ENCODE measurements at regions not wholly inside any gene's neighbourhood (a gene's known extent, or its start where the extent isn't known, plus 50 kb on each side); places are given as distances from the start of the nearest gene placed in this dataset.
A peak's percentile ranks its signal among the peaks of the same experiment; 100 is the strongest.
"Not testable (repeated sequence)": the region's sequence is repeated elsewhere in the genome, so short reads cannot be mapped to it uniquely, and the experiment has no call there.

- DNase-seq (peak in 1 of 3 donors; percentile 29), ATAC-seq (peak; percentile 53 to 84 (median 74))
- H3K4me1 ChIP-seq, result no peaks in the 10 kb centered on the region
- TF ChIP-seq CTCF (IDR thresholded peaks at IDR 0.05) (no peak), POLR2A (IDR thresholded peaks at IDR 0.05) (no peak)
- H3K9me3 ChIP-seq, result no peaks in the 10 kb centered on the region
- WGBS (ENCODE audit: insufficient coverage, low coverage, low lambda C conversion rate, missing lambda C conversion rate), result 34% methylated on average over 9 of the region's 10 CpGs
- H3K27ac ChIP-seq, result peak overlapping the region in 2 of 3 donors; percentile 14 to 34
- intact Hi-C loops (cut with DNase I), result no loop called here
- no peaks in the 10 kb centered on the region for H3K36me3 ChIP-seq
- H3K4me3 ChIP-seq, result no peak overlapping the region
- H3K27me3 ChIP-seq, result no peaks in the 10 kb centered on the region
These were observed 63.0 kb upstream of the TSC22D2 start for GRCh38 chr3:150345021-150345538.

- intact Hi-C loops (cut with DNase I), result no loop called here
- H3K4me1 ChIP-seq, result no peaks in the 10 kb centered on the region
- DNase-seq, result no peak
- no peak overlapping the region for H3K4me3 ChIP-seq
- H3K36me3 ChIP-seq, result no peaks in the 10 kb centered on the region
- H3K27ac ChIP-seq, result peak overlapping the region in 2 of 3 donors; percentile 14 to 34
- no peak for ATAC-seq
- H3K27me3 ChIP-seq, result no peaks in the 10 kb centered on the region
- WGBS (ENCODE audit: insufficient coverage, low coverage, low lambda C conversion rate, missing lambda C conversion rate), result 75% methylated on average over 7 of the region's 8 CpGs
- no peaks in the 10 kb centered on the region for H3K9me3 ChIP-seq
- TF ChIP-seq CTCF (IDR thresholded peaks at IDR 0.05), result no peak
- TF ChIP-seq POLR2A (IDR thresholded peaks at IDR 0.05), result no peak
These were observed 63.9 kb upstream of the TSC22D2 start for GRCh38 chr3:150344079-150344759.

- H3K4me1 ChIP-seq, result no peaks in the 10 kb centered on the region
- intact Hi-C loops (cut with DNase I), result no loop called here
- no peaks in the 10 kb centered on the region for H3K27me3 ChIP-seq
- WGBS (ENCODE audit: insufficient coverage, low coverage, low lambda C conversion rate, missing lambda C conversion rate), result 78% methylated on average over 1 of the region's 2 CpGs
- no peak for TF ChIP-seq POLR2A (IDR thresholded peaks at IDR 0.05)
- no peak for TF ChIP-seq CTCF (IDR thresholded peaks at IDR 0.05)
- DNase-seq (no peak), ATAC-seq (no peak)
- no peak overlapping the region for H3K4me3 ChIP-seq
- no peak overlapping the region for H3K27ac ChIP-seq
- H3K36me3 ChIP-seq, result no peaks in the 10 kb centered on the region
- H3K9me3 ChIP-seq, result no peaks in the 10 kb centered on the region
These were observed 65.1 kb upstream of the TSC22D2 start for GRCh38 chr3:150342896-150343467.

GRCh38 chr3:150341891-150342290 is 66.2 kb upstream of the TSC22D2 start:
- Histone ChIP-seq H3K27ac (no peak overlapping the region), H3K4me3 (no peak overlapping the region), H3K36me3 (no peaks in the 10 kb centered on the region), H3K27me3 (no peaks in the 10 kb centered on the region), H3K9me3 (no peaks in the 10 kb centered on the region), H3K4me1 (no peaks in the 10 kb centered on the region)
- ATAC-seq, result no peak
- intact Hi-C loops (cut with DNase I), result no loop called here
- no peak for DNase-seq
- TF ChIP-seq POLR2A (IDR thresholded peaks at IDR 0.05) (no peak), CTCF (IDR thresholded peaks at IDR 0.05) (no peak)
- 43% methylated on average over 2 of the region's 3 CpGs for WGBS (ENCODE audit: insufficient coverage, low coverage, low lambda C conversion rate, missing lambda C conversion rate)

GRCh38 chr3:150336363-150336762 is 71.7 kb upstream of the TSC22D2 start:
- H3K36me3 ChIP-seq; ATAC-seq; H3K27me3 ChIP-seq; H3K27ac ChIP-seq; intact Hi-C loops (cut with DNase I); H3K4me1 ChIP-seq; H3K9me3 ChIP-seq; H3K4me3 ChIP-seq; DNase-seq: not testable (repeated sequence)
- WGBS (ENCODE audit: insufficient coverage, low coverage, low lambda C conversion rate, missing lambda C conversion rate), result 92% methylated on average over 9 of the region's 9 CpGs
